ENCODE measurements at regions not wholly inside any gene's neighbourhood (a gene's known extent, or its start where the extent isn't known, plus 50 kb on each side); places are given as distances from the start of the nearest gene placed in this dataset.
"Not testable (repeated sequence)": the region's sequence is repeated elsewhere in the genome, so short reads cannot be mapped to it uniquely, and the experiment has no call there.

GRCh38 chr14:101318271-101318670 is 243.0 kb upstream of the DIO3 start:
- H3K4me3 ChIP-seq, result no peak overlapping the region
- H3K27me3 ChIP-seq, result no peaks in the 10 kb centered on the region
- H3K27ac ChIP-seq, result no peak overlapping the region
- H3K4me1 ChIP-seq, result no peaks in the 10 kb centered on the region
- intact Hi-C loops (cut with DNase I; ENCODE audit: low total_unique reads), result no loop called here
- TF ChIP-seq CTCF (IDR thresholded peaks at IDR 0.05), result no peak
- H3K9me3 ChIP-seq, result peaks cover 0 to 12% (median 12%) of the 10 kb centered on the region in 3 donors
- DNase-seq, result no peak
- no peaks in the 10 kb centered on the region for H3K36me3 ChIP-seq

- TF ChIP-seq CTCF (IDR thresholded peaks at IDR 0.05), result no peak
- H3K4me3 ChIP-seq, result no peak overlapping the region
- H3K36me3 ChIP-seq, result no peaks in the 10 kb centered on the region
- intact Hi-C loops (cut with DNase I; ENCODE audit: low total_unique reads), result no loop called here
- H3K9me3 ChIP-seq, result peaks cover 0 to 22% (median 21%) of the 10 kb centered on the region in 3 donors
- no peak overlapping the region for H3K27ac ChIP-seq
- H3K27me3 ChIP-seq, result no peaks in the 10 kb centered on the region
- no peaks in the 10 kb centered on the region for H3K4me1 ChIP-seq
- DNase-seq, result no peak
These were observed 240.9 kb upstream of the DIO3 start for GRCh38 chr14:101320396-101320795.

GRCh38 chr14:101322223-101322622 is 239.1 kb upstream of the DIO3 start:
- DNase-seq, result no peak
- Histone ChIP-seq H3K4me3 (no peak overlapping the region), H3K36me3 (no peaks in the 10 kb centered on the region), H3K4me1 (no peaks in the 10 kb centered on the region), H3K27ac (no peak overlapping the region), H3K27me3 (no peaks in the 10 kb centered on the region), H3K9me3 (peaks cover 0 to 13% (median 12%) of the 10 kb centered on the region in 3 donors)
- no peak for TF ChIP-seq CTCF (IDR thresholded peaks at IDR 0.05)
- intact Hi-C loops (cut with DNase I; ENCODE audit: low total_unique reads), result no loop called here

GRCh38 chr14:101323111-101323510 is 238.2 kb upstream of the DIO3 start:
- no peak for DNase-seq
- Histone ChIP-seq H3K27me3 (no peaks in the 10 kb centered on the region), H3K9me3 (peaks cover 0 to 13% (median 12%) of the 10 kb centered on the region in 3 donors), H3K36me3 (no peaks in the 10 kb centered on the region), H3K4me1 (no peaks in the 10 kb centered on the region), H3K4me3 (no peak overlapping the region), H3K27ac (no peak overlapping the region)
- intact Hi-C loops (cut with DNase I; ENCODE audit: low total_unique reads), result no loop called here
- no peak for TF ChIP-seq CTCF (IDR thresholded peaks at IDR 0.05)

GRCh38 chr14:101323614-101324235 is 237.6 kb upstream of the DIO3 start:
- H3K4me1 ChIP-seq; H3K27ac ChIP-seq; H3K36me3 ChIP-seq; DNase-seq; intact Hi-C loops (cut with DNase I; ENCODE audit: low total_unique reads); H3K27me3 ChIP-seq; H3K4me3 ChIP-seq: not testable (repeated sequence)
- peaks cover 0 to 13% (median 12%) of the 10 kb centered on the region in 3 donors for H3K9me3 ChIP-seq

GRCh38 chr14:101325319-101325718 is 236.0 kb upstream of the DIO3 start:
- DNase-seq, result no peak
- Histone ChIP-seq H3K36me3 (no peaks in the 10 kb centered on the region), H3K4me3 (no peak overlapping the region), H3K4me1 (no peaks in the 10 kb centered on the region), H3K27ac (no peak overlapping the region), H3K9me3 (peaks cover 0 to 13% (median 12%) of the 10 kb centered on the region in 3 donors), H3K27me3 (no peaks in the 10 kb centered on the region)
- TF ChIP-seq CTCF (IDR thresholded peaks at IDR 0.05), result no peak
- intact Hi-C loops (cut with DNase I; ENCODE audit: low total_unique reads), result no loop called here

Data from tibial artery (tissue), 4 donors.